HUES6 (cell line): ENCODE measurements at regions not wholly inside any gene's neighbourhood (a gene's known extent, or its start where the extent isn't known, plus 50 kb on each side); places are given as distances from the start of the nearest gene placed in this dataset.
"Not testable (repeated sequence)": the region's sequence is repeated elsewhere in the genome, so short reads cannot be mapped to it uniquely, and the experiment has no call there.

Experiments used
- H3K27ac ChIP-seq: 2 replicates; pipeline ENCODE4 v1.7.0; 2013; ENCODE audit warnings: low read depth, mild to moderate bottlenecking, low read length, inconsistent platforms
- H3K27me3 ChIP-seq: 2 replicates; pipeline ENCODE4 v1.6.1; 2013; ENCODE audit warnings: low read length; ENCODE audit not compliant: control insufficient read depth, insufficient read depth
- H3K36me3 ChIP-seq: 2 replicates; pipeline ENCODE4 v1.6.1; 2013; ENCODE audit warnings: low read length; ENCODE audit not compliant: control insufficient read depth, insufficient read depth
- H3K4me1 ChIP-seq: 2 replicates; pipeline ENCODE4 v1.6.1; 2013; ENCODE audit warnings: low read length; ENCODE audit not compliant: control insufficient read depth, insufficient read depth
- H3K4me3 ChIP-seq: 2 replicates; pipeline ENCODE4 v1.5.1; 2013; ENCODE audit warnings: low read depth, low read length
- H3K9ac ChIP-seq: one replicate; pipeline ENCODE4 v1.6.1; 2013; ENCODE audit warnings: mild to moderate bottlenecking, low read length
- H3K9me3 ChIP-seq: 2 replicates; pipeline ENCODE4 v1.6.1; 2013; ENCODE audit warnings: low read depth, low read length; ENCODE audit not compliant: control insufficient read depth, insufficient read depth

GRCh38 chr6:958488-958887 is 265.5 kb upstream of the EXOC2 start:
- no peaks in the 10 kb centered on the region for H3K9me3 ChIP-seq
- H3K4me3 ChIP-seq = no peak overlapping the region
- H3K9ac ChIP-seq = no peak overlapping the region
- H3K36me3 ChIP-seq = no peaks in the 10 kb centered on the region
- no peaks in the 10 kb centered on the region; the same call in 1 of the 2 replicates for H3K27me3 ChIP-seq
- H3K27ac ChIP-seq = no peak overlapping the region
- no peaks in the 10 kb centered on the region for H3K4me1 ChIP-seq

GRCh38 chr6:951399-952181 is 258.7 kb upstream of the EXOC2 start:
- H3K27me3 ChIP-seq = peaks cover 3% of the 10 kb centered on the region; the same call in 1 of the 2 replicates
- no peaks in the 10 kb centered on the region for H3K36me3 ChIP-seq
- no peaks in the 10 kb centered on the region for H3K9me3 ChIP-seq

GRCh38 chr6:947235-947934 is 254.4 kb upstream of the EXOC2 start:
- H3K9me3 ChIP-seq = no peaks in the 10 kb centered on the region; the same call in 1 of the 2 replicates
- H3K4me3 ChIP-seq = no peak overlapping the region
- no peak overlapping the region for H3K9ac ChIP-seq
- H3K4me1 ChIP-seq = no peaks in the 10 kb centered on the region
- H3K27me3 ChIP-seq = peaks cover 3% of the 10 kb centered on the region; the same call in 1 of the 2 replicates
- no peaks in the 10 kb centered on the region for H3K36me3 ChIP-seq
- no peak overlapping the region for H3K27ac ChIP-seq

More at GRCh38 chr6:951399-952181, 258.7 kb upstream of the EXOC2 start:
- H3K4me1 ChIP-seq = no peaks in the 10 kb centered on the region
- no peak overlapping the region for H3K4me3 ChIP-seq
- no peak overlapping the region for H3K27ac ChIP-seq
- H3K9ac ChIP-seq = no peak overlapping the region

- no peaks in the 10 kb centered on the region for H3K36me3 ChIP-seq
- no peaks in the 10 kb centered on the region for H3K4me1 ChIP-seq
- H3K4me3 ChIP-seq = no peak overlapping the region
- H3K9ac ChIP-seq = no peak overlapping the region
- peaks cover 3% of the 10 kb centered on the region; the same call in 1 of the 2 replicates for H3K27me3 ChIP-seq
- no peaks in the 10 kb centered on the region; the same call in 1 of the 2 replicates for H3K9me3 ChIP-seq
- H3K27ac ChIP-seq = no peak overlapping the region
Measured at GRCh38 chr6:946546-946945, 253.6 kb upstream of the EXOC2 start.

GRCh38 chr6:939526-940252 is 246.8 kb upstream of the EXOC2 start:
- H3K4me3 ChIP-seq = no peak overlapping the region
- peaks cover 13% of the 10 kb centered on the region for H3K4me1 ChIP-seq
- peaks cover 49% of the 10 kb centered on the region for H3K27me3 ChIP-seq
- no peaks in the 10 kb centered on the region for H3K36me3 ChIP-seq
- no peak overlapping the region for H3K9ac ChIP-seq
- H3K27ac ChIP-seq = no peak overlapping the region
- H3K9me3 ChIP-seq = no peaks in the 10 kb centered on the region; the same call in 1 of the 2 replicates

- no peak overlapping the region for H3K4me3 ChIP-seq
- H3K36me3 ChIP-seq = no peaks in the 10 kb centered on the region
- H3K9ac ChIP-seq = no peak overlapping the region
- H3K9me3 ChIP-seq = no peaks in the 10 kb centered on the region; the same call in 1 of the 2 replicates
- H3K27me3 ChIP-seq = peaks cover 57% of the 10 kb centered on the region
- H3K27ac ChIP-seq = no peak overlapping the region
- peaks cover 13% of the 10 kb centered on the region for H3K4me1 ChIP-seq
Measured at GRCh38 chr6:938916-939315, 246.0 kb upstream of the EXOC2 start.

- H3K9me3 ChIP-seq = no peaks in the 10 kb centered on the region; the same call in 1 of the 2 replicates
- peaks cover 13% of the 10 kb centered on the region for H3K4me1 ChIP-seq
- no peak overlapping the region for H3K9ac ChIP-seq
- no peaks in the 10 kb centered on the region for H3K36me3 ChIP-seq
- H3K27me3 ChIP-seq = peaks cover 58% of the 10 kb centered on the region
- H3K27ac ChIP-seq = no peak overlapping the region
- no peak overlapping the region for H3K4me3 ChIP-seq
Measured at GRCh38 chr6:938271-938905, 245.4 kb upstream of the EXOC2 start.

- Histone ChIP-seq H3K9ac (no peak overlapping the region), H3K4me3 (no peak overlapping the region), H3K27me3 (peaks cover 58% of the 10 kb centered on the region), H3K27ac (no peak overlapping the region), H3K4me1 (peaks cover 13% of the 10 kb centered on the region), H3K9me3 (no peaks in the 10 kb centered on the region), H3K36me3 (no peaks in the 10 kb centered on the region)
Measured at GRCh38 chr6:935582-935981, 242.6 kb upstream of the EXOC2 start.

GRCh38 chr6:934686-935085 is 241.7 kb upstream of the EXOC2 start:
- no peak overlapping the region for H3K4me3 ChIP-seq
- no peaks in the 10 kb centered on the region for H3K36me3 ChIP-seq
- peaks cover 54% of the 10 kb centered on the region for H3K27me3 ChIP-seq
- no peak overlapping the region for H3K9ac ChIP-seq
- no peaks in the 10 kb centered on the region for H3K9me3 ChIP-seq
- no peak overlapping the region for H3K27ac ChIP-seq
- peaks cover 13% of the 10 kb centered on the region for H3K4me1 ChIP-seq

GRCh38 chr6:931919-932318 is 239.0 kb upstream of the EXOC2 start:
- peaks cover 30% of the 10 kb centered on the region for H3K27me3 ChIP-seq
- not testable (repeated sequence) for H3K9ac ChIP-seq, H3K4me3 ChIP-seq, H3K36me3 ChIP-seq, H3K27ac ChIP-seq, H3K4me1 ChIP-seq, H3K9me3 ChIP-seq
